ENCODE measurements at regions not wholly inside any gene's neighbourhood (a gene's known extent, or its start where the extent isn't known, plus 50 kb on each side); places are given as distances from the start of the nearest gene placed in this dataset.

- TF ChIP-seq EZH2 (IDR thresholded peaks at IDR 0.05; ENCODE audit: borderline replicate concordance, low read depth, low read length, poor library complexity, severe bottlenecking) (no peak), CTCF (conservative IDR thresholded peaks at IDR 0.05; ENCODE audit: low read depth, low read length) (no peak)
Measured at GRCh38 chr1:228861832-228862180, 126.5 kb downstream of the RHOU start.
